ENCODE measurements at regions not wholly inside any gene's neighbourhood (a gene's known extent, or its start where the extent isn't known, plus 50 kb on each side); places are given as distances from the start of the nearest gene placed in this dataset.

DNA sequence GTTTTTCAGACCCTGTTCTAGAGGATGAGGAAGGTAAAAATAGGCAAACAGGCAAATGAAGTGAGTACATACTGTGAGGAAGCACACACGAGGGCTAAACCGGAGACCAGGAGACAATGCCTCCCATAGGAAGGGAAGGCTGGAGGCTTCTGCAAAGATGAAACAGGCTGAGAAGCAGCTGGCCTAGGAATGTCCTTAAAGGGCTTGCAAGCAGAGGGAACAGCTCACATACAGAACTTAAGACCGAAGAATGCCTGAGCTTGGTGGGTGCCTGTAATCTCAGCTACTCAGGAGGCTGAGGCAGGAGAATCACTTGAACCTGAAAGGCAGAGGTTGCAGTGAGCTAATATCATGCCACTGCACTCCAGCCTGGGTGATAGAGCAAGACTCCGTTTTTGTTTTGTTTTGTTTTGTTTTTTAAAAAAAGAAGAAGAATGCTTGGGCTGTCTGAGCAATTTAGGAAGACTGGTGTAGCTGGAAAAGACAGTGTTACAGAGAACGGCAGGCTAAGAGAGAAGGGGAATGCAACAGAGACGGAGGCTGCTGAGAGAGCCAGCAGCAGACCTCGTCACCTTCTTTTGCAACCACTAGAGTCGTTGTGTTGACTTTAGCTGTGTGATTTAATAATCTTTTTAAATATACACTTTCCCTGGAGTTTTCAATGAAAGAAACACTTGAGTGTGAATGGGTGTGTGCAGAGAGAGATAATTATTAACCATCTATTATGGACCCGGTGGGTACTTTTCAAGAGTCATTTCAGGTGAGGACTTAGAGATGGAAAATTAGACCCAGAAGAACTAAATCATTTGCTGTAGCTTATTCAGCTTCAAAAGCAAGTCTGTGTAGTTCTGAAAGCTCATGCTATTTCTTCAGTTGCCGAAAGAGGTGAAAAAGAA, 232.8 kb downstream of the GALR1 start:
- 90% methylated on average over 10 of the region's 10 CpGs for WGBS
- Histone ChIP-seq H3K9me3 (ENCODE audit: control insufficient read depth in 2 of 2, insufficient read depth in 1 of 2, low read length in 1 of 2) (no peaks in the 10 kb centered on the region), H3K27me3 (ENCODE audit: control insufficient read depth in 2 of 2, insufficient read depth in 1 of 2, low read length in 1 of 2) (no peaks in the 10 kb centered on the region), H3K27ac (ENCODE audit: low read depth in 1 of 2, low read length in 1 of 2) (no peak overlapping the region), H3K4me1 (ENCODE audit: control insufficient read depth in 2 of 2, insufficient read depth in 2 of 2, low read length in 2 of 2) (no peaks in the 10 kb centered on the region), H3K36me3 (ENCODE audit: control insufficient read depth in 2 of 2, insufficient read depth in 2 of 2, low read length in 1 of 2) (no peaks in the 10 kb centered on the region), H3K4me3 (ENCODE audit: low read length in 2 of 2) (no peak overlapping the region)
- DNase-seq (ENCODE audit: low read depth in 6 of 9, low spot score in 9 of 9) = no peak

DNA sequence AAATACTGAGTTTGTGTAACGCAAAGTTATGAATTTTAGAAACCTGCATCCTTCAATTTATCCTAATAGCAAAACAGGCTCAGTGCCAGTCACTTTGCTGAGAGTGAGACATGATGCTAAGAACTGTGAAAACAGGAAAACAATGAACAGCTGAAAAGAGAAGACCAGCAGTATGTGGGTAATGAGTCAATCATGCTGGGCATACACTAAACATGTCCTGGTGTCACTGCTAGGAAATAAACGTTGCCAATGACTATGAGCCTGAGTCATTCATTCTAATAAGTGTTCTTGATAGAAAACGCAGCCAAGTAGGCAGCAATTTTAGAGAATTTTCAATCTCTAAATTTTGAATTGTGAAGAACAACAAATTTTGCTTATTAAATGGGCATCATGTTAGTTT, 237.3 kb downstream of the GALR1 start:
- H3K27me3 ChIP-seq (ENCODE audit: control insufficient read depth in 2 of 2, insufficient read depth in 1 of 2, low read length in 1 of 2) = no peaks in the 10 kb centered on the region
- 88% methylated on average over 3 of the region's 3 CpGs for WGBS
- no peak overlapping the region for H3K4me3 ChIP-seq (ENCODE audit: low read length in 2 of 2)
- no peaks in the 10 kb centered on the region for H3K4me1 ChIP-seq (ENCODE audit: control insufficient read depth in 2 of 2, insufficient read depth in 2 of 2, low read length in 2 of 2)
- H3K9me3 ChIP-seq (ENCODE audit: control insufficient read depth in 2 of 2, insufficient read depth in 1 of 2, low read length in 1 of 2) = no peaks in the 10 kb centered on the region
- no peak overlapping the region for H3K27ac ChIP-seq (ENCODE audit: low read depth in 1 of 2, low read length in 1 of 2)
- H3K36me3 ChIP-seq (ENCODE audit: control insufficient read depth in 2 of 2, insufficient read depth in 2 of 2, low read length in 1 of 2) = no peaks in the 10 kb centered on the region
- no peak for DNase-seq (ENCODE audit: low read depth in 6 of 9, low spot score in 9 of 9)

DNA sequence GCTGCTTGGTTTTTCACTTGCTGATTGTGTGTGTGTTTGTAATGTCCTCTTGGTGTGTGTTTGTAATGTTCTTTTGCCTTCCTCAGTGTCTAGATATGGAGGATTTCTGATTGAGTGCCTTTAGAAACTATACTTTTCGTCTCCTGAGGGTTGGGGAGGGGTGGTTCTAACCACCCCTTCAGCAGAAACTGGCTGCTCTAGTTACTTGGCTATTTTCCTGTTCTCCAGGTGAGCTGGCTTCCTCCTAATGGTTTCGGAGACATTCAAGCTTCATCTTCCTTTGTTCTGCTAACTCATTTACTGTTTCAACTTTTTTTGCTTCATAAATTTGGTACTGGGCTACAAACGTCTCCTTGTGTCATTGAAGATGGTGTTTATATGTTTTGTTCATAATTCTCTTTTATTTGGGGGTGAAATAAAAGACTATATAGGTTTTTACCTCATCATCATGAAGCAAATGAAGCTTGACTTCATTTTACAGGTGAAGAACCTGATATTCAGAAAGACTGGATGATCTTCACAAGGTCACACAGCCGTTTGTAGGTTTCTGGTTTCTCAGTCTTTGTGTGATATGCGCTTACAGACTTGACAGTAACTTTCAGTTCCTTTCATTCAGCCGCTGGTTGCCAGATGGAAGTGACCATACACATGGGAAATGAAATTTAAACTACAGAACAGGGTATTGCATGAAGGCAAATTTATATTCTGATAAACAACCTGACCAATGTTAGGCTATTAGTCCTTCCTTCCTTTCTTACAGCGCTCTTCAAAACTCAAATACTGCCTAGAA, 238.5 kb downstream of the GALR1 start:
- Histone ChIP-seq H3K4me3 (ENCODE audit: low read length in 2 of 2) (no peak overlapping the region), H3K36me3 (ENCODE audit: control insufficient read depth in 2 of 2, insufficient read depth in 2 of 2, low read length in 1 of 2) (no peaks in the 10 kb centered on the region), H3K9me3 (ENCODE audit: control insufficient read depth in 2 of 2, insufficient read depth in 1 of 2, low read length in 1 of 2) (no peaks in the 10 kb centered on the region), H3K27ac (ENCODE audit: low read depth in 1 of 2, low read length in 1 of 2) (no peak overlapping the region), H3K4me1 (ENCODE audit: control insufficient read depth in 2 of 2, insufficient read depth in 2 of 2, low read length in 2 of 2) (no peaks in the 10 kb centered on the region), H3K27me3 (ENCODE audit: control insufficient read depth in 2 of 2, insufficient read depth in 1 of 2, low read length in 1 of 2) (no peaks in the 10 kb centered on the region)
- DNase-seq (ENCODE audit: low read depth in 6 of 9, low spot score in 9 of 9) = no peak
- 82% methylated on average over 7 of the region's 7 CpGs for WGBS

DNA sequence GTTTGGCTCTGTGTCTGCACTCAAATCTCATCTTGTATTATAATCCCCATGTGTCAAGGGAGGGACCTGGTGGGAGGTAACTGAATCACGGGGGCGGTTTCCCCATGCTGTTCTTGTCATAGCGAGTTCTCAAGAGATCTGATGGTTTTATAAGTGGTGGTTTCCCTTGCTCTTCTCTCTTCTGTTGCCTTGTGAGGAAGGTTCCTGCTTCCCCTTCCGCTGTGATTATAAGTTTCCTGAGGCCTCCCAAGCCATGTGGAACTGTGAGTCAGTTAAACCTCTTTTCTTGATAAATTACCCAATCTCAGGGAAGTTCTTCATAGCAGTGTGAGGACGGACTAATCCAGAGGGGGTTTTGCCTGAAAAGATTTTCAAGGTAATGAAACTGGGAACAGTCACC, 245.4 kb downstream of the GALR1 start:
- H3K27me3 ChIP-seq (ENCODE audit: control insufficient read depth in 2 of 2, insufficient read depth in 1 of 2, low read length in 1 of 2) = no peaks in the 10 kb centered on the region
- H3K4me3 ChIP-seq (ENCODE audit: low read length in 2 of 2) = no peak overlapping the region
- no peak for DNase-seq (ENCODE audit: low read depth in 6 of 9, low spot score in 9 of 9)
- no peaks in the 10 kb centered on the region for H3K4me1 ChIP-seq (ENCODE audit: control insufficient read depth in 2 of 2, insufficient read depth in 2 of 2, low read length in 2 of 2)
- H3K27ac ChIP-seq (ENCODE audit: low read depth in 1 of 2, low read length in 1 of 2) = no peak overlapping the region
- H3K9me3 ChIP-seq (ENCODE audit: control insufficient read depth in 2 of 2, insufficient read depth in 1 of 2, low read length in 1 of 2) = no peaks in the 10 kb centered on the region
- WGBS = 28% methylated on average over 5 of the region's 5 CpGs
- H3K36me3 ChIP-seq (ENCODE audit: control insufficient read depth in 2 of 2, insufficient read depth in 2 of 2, low read length in 1 of 2) = no peaks in the 10 kb centered on the region

DNA sequence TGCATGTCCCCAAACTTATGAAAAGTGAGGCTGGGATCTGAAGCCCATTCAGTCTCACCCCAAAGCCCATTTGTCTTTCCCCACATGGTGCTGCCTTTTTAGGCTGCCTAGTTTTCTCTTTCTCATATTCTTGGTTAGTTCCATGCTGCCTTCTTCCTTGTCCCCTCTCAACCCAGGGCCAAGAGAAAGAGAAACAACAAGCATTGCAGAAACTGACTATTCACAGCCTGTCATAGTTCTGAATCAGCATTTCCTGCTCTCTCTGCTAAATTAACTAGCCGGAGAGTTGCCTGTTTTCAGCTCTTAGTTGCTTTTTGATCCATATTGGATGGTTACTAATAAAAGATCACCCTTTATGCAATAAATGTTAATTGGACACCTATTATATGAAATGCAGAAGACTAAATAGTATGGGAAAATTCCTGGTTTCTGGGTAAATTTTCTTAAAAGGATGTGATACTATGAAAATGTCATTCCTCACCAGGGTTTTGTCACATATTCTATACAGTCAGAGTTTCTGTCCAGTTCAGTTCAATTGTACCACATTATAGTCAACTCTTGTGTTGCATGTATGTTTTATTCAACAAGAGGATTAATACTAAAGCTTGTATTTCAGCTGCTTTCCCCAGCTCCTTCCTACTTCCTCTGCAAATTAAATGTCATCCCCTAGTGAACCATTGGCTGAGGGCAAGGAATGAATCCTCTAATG, 246.5 kb downstream of the GALR1 start:
- Histone ChIP-seq H3K9me3 (ENCODE audit: control insufficient read depth in 2 of 2, insufficient read depth in 1 of 2, low read length in 1 of 2) (no peaks in the 10 kb centered on the region), H3K4me1 (ENCODE audit: control insufficient read depth in 2 of 2, insufficient read depth in 2 of 2, low read length in 2 of 2) (no peaks in the 10 kb centered on the region), H3K36me3 (ENCODE audit: control insufficient read depth in 2 of 2, insufficient read depth in 2 of 2, low read length in 1 of 2) (no peaks in the 10 kb centered on the region), H3K4me3 (ENCODE audit: low read length in 2 of 2) (no peak overlapping the region), H3K27me3 (ENCODE audit: control insufficient read depth in 2 of 2, insufficient read depth in 1 of 2, low read length in 1 of 2) (no peaks in the 10 kb centered on the region), H3K27ac (ENCODE audit: low read depth in 1 of 2, low read length in 1 of 2) (no peak overlapping the region)
- no peak for DNase-seq (ENCODE audit: low read depth in 6 of 9, low spot score in 9 of 9)
- WGBS = 12% methylated on average over 1 of the region's 1 CpG

DNA sequence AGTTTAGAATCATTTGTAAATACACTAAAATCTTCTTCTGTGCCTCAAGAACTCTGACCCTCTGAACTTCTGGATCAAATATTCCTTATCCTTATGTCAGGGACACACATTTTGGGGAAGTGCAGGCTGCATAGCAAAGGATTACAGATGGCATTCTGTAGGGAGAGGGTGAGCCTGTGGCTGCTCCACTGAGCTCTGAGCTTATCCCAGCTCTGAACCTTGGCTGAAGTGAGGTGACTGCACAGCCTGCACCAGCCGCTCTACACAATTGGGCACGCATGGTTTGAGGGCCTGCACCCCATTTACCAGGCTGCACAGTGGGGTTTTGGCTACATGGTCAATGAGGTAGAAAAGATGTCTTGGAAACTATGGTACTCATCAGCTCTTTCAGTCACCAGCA, 251.6 kb downstream of the GALR1 start:
- Histone ChIP-seq H3K9me3 (ENCODE audit: control insufficient read depth in 2 of 2, insufficient read depth in 1 of 2, low read length in 1 of 2) (no peaks in the 10 kb centered on the region), H3K36me3 (ENCODE audit: control insufficient read depth in 2 of 2, insufficient read depth in 2 of 2, low read length in 1 of 2) (no peaks in the 10 kb centered on the region), H3K4me3 (ENCODE audit: low read length in 2 of 2) (no peak overlapping the region), H3K27me3 (ENCODE audit: control insufficient read depth in 2 of 2, insufficient read depth in 1 of 2, low read length in 1 of 2) (no peaks in the 10 kb centered on the region), H3K4me1 (ENCODE audit: control insufficient read depth in 2 of 2, insufficient read depth in 2 of 2, low read length in 2 of 2) (no peaks in the 10 kb centered on the region), H3K27ac (ENCODE audit: low read depth in 1 of 2, low read length in 1 of 2) (no peak overlapping the region)
- WGBS = 48% methylated on average over 2 of the region's 2 CpGs
- DNase-seq (ENCODE audit: low read depth in 6 of 9, low spot score in 9 of 9) = no peak

DNA sequence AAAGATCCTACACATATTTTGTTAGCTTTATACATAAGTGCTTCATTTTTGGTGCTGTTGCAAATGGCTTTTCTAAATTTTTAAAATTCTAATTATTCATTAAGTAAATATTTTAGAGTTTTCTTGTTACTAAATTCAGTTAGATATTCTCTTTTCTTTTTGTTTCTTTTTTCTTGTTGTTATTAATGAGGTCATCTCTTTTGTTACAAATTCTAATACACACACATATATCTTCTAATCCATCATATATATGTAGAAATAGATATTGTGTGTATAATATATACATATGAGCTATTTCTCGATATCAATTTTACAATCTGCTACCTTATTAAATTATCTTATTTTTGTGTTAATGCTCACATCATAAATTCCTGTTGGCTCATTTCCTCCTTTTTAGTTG, 255.9 kb downstream of the GALR1 start:
- Histone ChIP-seq H3K27ac (ENCODE audit: low read depth in 1 of 2, low read length in 1 of 2) (no peak overlapping the region), H3K4me3 (ENCODE audit: low read length in 2 of 2) (no peak overlapping the region), H3K9me3 (ENCODE audit: control insufficient read depth in 2 of 2, insufficient read depth in 1 of 2, low read length in 1 of 2) (no peaks in the 10 kb centered on the region), H3K4me1 (ENCODE audit: control insufficient read depth in 2 of 2, insufficient read depth in 2 of 2, low read length in 2 of 2) (no peaks in the 10 kb centered on the region), H3K36me3 (ENCODE audit: control insufficient read depth in 2 of 2, insufficient read depth in 2 of 2, low read length in 1 of 2) (no peaks in the 10 kb centered on the region), H3K27me3 (ENCODE audit: control insufficient read depth in 2 of 2, insufficient read depth in 1 of 2, low read length in 1 of 2) (no peaks in the 10 kb centered on the region)
- no peak for DNase-seq (ENCODE audit: low read depth in 6 of 9, low spot score in 9 of 9)
- WGBS = 97% methylated on average over 1 of the region's 1 CpG

DNA sequence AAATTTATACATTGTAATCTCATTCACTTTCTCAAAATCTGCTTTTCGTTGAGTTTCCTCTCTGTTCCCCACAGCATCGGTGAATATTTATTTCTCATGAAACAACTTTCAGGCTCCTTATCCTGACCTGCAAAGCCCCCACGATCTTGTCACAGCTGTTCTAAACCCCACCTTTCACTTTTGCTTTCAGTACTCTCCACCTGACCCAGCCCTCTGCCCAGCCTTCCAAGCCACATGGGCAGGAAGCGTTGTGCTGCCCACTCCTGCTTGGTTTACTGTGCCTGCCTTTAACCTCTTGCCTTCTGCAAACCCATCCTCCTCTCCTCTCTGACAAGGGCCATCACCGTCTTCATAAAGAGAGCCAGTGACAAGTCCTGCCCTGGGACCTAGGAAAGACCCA, 262.5 kb downstream of the GALR1 start:
- Histone ChIP-seq H3K4me1 (ENCODE audit: control insufficient read depth in 2 of 2, insufficient read depth in 2 of 2, low read length in 2 of 2) (no peaks in the 10 kb centered on the region), H3K27ac (ENCODE audit: low read depth in 1 of 2, low read length in 1 of 2) (no peak overlapping the region), H3K36me3 (ENCODE audit: control insufficient read depth in 2 of 2, insufficient read depth in 2 of 2, low read length in 1 of 2) (no peaks in the 10 kb centered on the region), H3K27me3 (ENCODE audit: control insufficient read depth in 2 of 2, insufficient read depth in 1 of 2, low read length in 1 of 2) (no peaks in the 10 kb centered on the region), H3K4me3 (ENCODE audit: low read length in 2 of 2) (no peak overlapping the region), H3K9me3 (ENCODE audit: control insufficient read depth in 2 of 2, insufficient read depth in 1 of 2, low read length in 1 of 2) (no peaks in the 10 kb centered on the region)
- 88% methylated on average over 5 of the region's 5 CpGs for WGBS
- no peak for DNase-seq (ENCODE audit: low read depth in 6 of 9, low spot score in 9 of 9)

DNA sequence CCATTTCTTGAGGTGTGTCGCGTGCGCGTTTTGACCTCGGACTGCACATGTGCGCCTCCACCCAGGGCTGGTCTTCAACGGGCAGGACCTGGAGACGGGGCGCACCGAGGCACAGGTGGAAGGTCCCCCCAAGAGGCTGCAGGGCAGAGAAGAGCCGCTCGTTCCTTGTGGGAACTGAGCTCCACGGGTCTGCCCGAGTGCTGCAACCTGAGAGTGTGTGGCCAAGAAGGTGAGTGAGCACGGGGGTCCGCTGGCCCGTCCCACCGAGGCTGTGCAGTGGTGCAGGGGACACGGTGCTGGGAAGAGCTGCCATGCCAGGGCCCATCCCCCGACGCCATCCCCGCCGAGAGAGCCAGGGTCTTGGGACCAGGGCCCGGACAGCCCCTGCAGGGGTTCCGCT, 268.3 kb downstream of the GALR1 start:
- Histone ChIP-seq H3K4me3 (ENCODE audit: low read length in 2 of 2) (no peak overlapping the region), H3K27me3 (ENCODE audit: control insufficient read depth in 2 of 2, insufficient read depth in 1 of 2, low read length in 1 of 2) (no peaks in the 10 kb centered on the region), H3K9me3 (ENCODE audit: control insufficient read depth in 2 of 2, insufficient read depth in 1 of 2, low read length in 1 of 2) (no peaks in the 10 kb centered on the region), H3K36me3 (ENCODE audit: control insufficient read depth in 2 of 2, insufficient read depth in 2 of 2, low read length in 1 of 2) (no peaks in the 10 kb centered on the region), H3K4me1 (ENCODE audit: control insufficient read depth in 2 of 2, insufficient read depth in 2 of 2, low read length in 2 of 2) (no peaks in the 10 kb centered on the region), H3K27ac (ENCODE audit: low read depth in 1 of 2, low read length in 1 of 2) (no peak overlapping the region)
- 91% methylated on average over 25 of the region's 25 CpGs for WGBS
- DNase-seq (ENCODE audit: low read depth in 6 of 9, low spot score in 9 of 9) = no peak

Data from thymus (tissue), 11 donors.